GM13976 (cell line): ENCODE measurements at regions not wholly inside any gene's neighbourhood (a gene's known extent, or its start where the extent isn't known, plus 50 kb on each side); places are given as distances from the start of the nearest gene placed in this dataset.

Source experiments
- DNase-seq: peaks from one replicate; pipeline ENCODE4 v3.0.0; 2012; ENCODE audit warnings: low spot score
- CTCF ChIP-seq: IDR thresholded peaks from 2 replicates; pipeline ENCODE4 v1.5.1; 2012; ENCODE audit warnings: borderline replicate concordance, mild to moderate bottlenecking; ENCODE audit not compliant: insufficient read depth; ENCODE audit errors: extremely low read depth, missing control alignments, control extremely low read depth
- in situ Hi-C: fragments of 300-500 bp; cut with MboI; formaldehyde crosslinking; loops from one replicate; pipeline ENCODE4 v1.12.0; 2022; ENCODE audit warnings: low sequenced_read_pairs, mixed read lengths, inconsistent platforms; ENCODE audit not compliant: unreplicated experiment

GRCh38 chr21:38955495-38955894 is 149.8 kb downstream of the ETS2 start:
- TF ChIP-seq CTCF = no peak
- in situ Hi-C loops = no loop called here
- no peak for DNase-seq

DNA sequence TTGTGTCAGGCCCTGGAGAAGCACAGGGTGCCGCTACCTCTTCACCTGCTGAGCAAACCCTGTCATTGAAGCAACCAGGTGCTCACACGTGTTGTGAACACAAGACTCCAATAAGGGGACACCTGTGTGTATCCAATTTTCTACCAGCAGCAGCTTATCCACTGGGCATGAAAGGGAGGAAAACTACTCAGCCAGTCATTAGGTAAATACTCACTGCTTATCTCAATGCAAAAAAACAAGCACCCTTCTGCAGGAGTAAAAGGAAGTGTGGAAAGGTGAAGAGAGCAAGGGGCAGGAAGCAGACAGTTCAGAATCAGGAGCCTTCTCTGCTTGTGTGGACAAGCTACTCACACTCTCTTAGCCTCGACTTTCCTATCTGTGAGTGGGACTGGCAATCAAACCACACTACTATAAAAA is 148.9 kb downstream of the ETS2 start:
- in situ Hi-C loops = no loop called here
- DNase-seq = no peak
- no peak for TF ChIP-seq CTCF

DNA sequence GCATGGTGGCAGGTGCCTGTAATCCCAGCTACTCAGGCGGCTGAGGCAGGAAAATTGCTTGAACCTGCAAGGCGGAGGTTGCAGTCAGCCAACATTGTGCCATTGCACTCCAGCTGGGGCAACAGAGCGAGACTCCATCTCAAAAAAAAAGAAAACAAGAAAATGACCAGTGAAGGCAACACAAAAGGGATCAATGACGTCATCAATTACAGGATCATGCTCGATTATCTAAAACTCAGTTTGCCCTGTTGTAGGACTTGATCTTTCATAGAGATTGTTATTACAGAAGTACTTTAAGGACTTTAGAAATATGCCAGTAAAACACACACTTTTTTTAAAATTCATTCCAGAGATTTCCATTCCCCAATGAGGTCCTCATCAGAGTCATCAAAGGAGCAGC is 147.8 kb downstream of the ETS2 start:
- in situ Hi-C loops = no loop called here
- DNase-seq = no peak
- no peak for TF ChIP-seq CTCF

- DNase-seq = no peak
- in situ Hi-C loops = no loop called here
- TF ChIP-seq CTCF = no peak
Measured at GRCh38 chr21:38952890-38953289, 147.2 kb downstream of the ETS2 start.

DNA sequence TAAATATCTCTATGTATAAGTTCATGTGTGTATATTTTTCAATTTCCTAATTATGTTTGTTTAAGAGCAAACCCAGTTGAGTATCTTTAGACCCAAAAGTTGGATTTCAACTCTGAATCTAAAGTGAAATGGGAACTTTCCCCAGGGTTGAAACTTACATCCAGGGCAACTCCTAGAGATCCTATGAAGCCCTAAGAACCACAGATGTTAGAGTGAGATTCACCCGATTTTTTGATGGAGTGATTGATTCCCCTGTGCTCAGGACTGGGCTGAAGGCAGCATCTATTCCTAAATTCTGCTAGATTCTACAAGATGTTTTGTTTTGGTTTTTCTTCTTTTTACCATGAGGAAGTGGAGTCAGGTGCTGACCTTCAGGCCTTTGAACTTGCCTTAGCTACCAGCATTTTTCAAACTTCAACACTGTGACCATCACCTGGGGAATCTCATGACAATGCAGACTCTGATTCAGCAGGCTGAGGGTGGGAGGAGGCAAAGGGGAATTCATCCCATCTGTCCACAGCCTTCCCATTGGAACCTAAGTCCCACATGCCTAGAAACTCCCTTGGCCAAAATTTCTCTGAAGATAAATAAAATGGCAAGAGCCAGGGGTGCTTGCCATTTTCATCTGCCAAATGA is 145.5 kb downstream of the ETS2 start:
- TF ChIP-seq CTCF = no peak
- DNase-seq = no peak
- in situ Hi-C loops = no loop called here

DNA sequence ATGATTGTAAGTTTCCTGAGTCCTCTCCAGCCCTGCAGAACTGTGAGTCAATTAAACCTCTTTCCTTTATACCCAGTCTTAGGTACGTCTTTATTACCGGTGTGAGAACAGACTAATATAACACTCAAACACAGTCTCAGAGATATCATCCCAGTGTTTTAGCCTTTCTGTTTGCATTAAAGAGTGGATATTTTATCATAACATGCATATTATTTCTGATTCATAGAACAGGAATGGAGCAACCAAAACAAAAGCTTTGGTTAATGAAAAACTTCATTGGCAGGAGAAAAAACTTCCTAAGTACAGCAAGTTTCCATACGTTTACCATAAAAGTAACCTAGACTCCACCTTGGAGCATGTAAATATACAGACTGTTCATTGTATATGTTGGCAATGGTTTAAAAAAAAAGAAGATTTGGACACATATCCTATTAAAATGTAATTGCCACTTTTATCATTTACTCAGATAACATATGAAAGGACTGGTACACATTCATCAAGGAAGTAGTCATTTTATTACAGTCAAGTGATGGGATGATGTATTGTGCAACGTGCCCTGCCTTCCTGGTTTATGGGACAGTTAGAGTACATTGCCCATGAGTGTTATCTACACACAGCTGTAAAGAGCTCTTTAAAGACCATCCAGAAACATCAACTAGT is 144.8 kb downstream of the ETS2 start:
- TF ChIP-seq CTCF = no peak
- no peak for DNase-seq
- in situ Hi-C loops = no loop called here
